Glomerular endothelial cell (primary cell): ENCODE measurements at regions not wholly inside any gene's neighbourhood (a gene's known extent, or its start where the extent isn't known, plus 50 kb on each side); places are given as distances from the start of the nearest gene placed in this dataset.
"Not testable (repeated sequence)": the region's sequence is repeated elsewhere in the genome, so short reads cannot be mapped to it uniquely, and the experiment has no call there.

Experiments
- DNase-seq: peaks from one replicate; pipeline ENCODE4 v3.0.0-alpha.2; 2011; ENCODE audit warnings: low read depth, low spot score; ENCODE audit errors: extremely low read depth

- DNase-seq = no peak
Observed at GRCh38 chr6:88458662-88459061, 292.5 kb upstream of the CNR1 start.

DNA sequence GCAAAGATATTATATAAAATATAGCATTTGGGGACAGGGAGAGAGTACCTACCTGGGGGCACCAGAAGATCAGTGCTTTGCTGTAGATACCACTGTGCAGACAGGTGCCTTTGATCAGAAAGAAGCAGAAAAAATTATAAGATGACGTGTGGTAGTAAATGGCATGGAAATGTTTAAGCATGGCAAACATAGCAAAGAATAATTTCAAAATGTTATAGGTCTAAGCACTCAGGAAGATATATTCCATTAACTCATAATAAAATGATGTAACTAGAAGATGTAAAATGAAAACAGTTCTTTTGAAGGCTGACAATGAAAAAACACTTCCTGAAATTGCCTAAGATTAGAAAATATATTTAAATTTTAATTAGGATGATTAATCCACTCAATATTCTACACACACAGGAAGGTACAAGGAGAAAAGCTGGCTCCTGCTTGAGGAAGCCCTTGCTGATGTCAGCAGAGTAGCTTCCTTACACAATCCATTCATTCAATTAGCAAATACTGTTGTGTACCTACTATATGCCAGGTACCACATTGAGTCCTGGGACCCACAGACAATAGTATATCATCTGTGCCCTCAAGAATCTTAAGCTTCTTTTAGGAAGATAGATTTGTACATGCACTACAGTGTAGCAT, 290.2 kb upstream of the CNR1 start:
- no peak for DNase-seq

- no peak for DNase-seq
Observed at GRCh38 chr6:88455317-88455716, 289.2 kb upstream of the CNR1 start.

DNA sequence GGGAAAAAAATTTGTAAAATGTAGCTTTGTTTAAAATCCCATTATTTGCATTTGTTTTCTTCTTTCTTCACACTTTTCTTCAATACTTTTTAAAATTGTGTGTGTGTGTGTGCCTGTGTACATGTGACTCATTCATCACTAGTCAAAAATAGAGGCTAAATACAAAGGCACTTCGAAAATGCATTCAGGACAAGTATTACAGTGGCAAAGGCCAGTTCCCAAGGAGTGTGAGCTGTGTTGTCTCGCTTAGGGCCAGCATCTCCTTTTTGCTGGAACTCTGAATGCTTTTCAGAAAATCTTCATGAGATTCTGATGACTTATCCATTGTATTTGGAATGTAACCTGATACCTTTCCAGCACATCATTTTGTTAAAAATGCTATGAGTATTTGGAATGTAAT, 288.5 kb upstream of the CNR1 start:
- DNase-seq = no peak

GRCh38 chr6:88449770-88450169, 283.6 kb upstream of the CNR1 start:
- DNase-seq = no peak

GRCh38 chr6:88445188-88445965, 279.2 kb upstream of the CNR1 start:
- DNase-seq = no peak

- no peak for DNase-seq
Observed at GRCh38 chr6:88443554-88443953, 277.4 kb upstream of the CNR1 start.

GRCh38 chr6:88442737-88443136, 276.6 kb upstream of the CNR1 start:
- no peak for DNase-seq

- DNase-seq = no peak
Observed at GRCh38 chr6:88441346-88441745, 275.2 kb upstream of the CNR1 start.

GRCh38 chr6:88428068-88428467, 261.9 kb upstream of the CNR1 start:
- no peak for DNase-seq

DNA sequence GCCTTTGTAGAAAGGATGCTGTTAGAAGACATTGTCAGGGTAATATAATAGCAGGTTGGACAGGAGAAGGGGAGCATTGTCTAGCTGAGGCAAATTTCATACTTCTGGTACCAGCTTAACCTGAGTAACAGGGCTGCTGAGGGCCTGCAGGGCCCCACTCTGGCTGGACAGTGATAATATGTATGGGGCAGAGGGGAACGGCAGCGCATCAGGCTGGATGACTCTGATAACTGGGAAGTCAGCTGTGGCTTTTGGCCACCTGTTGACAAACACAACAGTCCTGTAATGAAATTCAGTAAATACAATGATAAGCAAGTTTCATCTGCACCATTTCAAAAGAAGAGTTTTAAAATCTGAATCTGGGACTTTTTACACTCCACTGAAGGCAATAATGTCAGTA, 259.9 kb upstream of the CNR1 start:
- no peak for DNase-seq

GRCh38 chr6:88422831-88423230, 256.7 kb upstream of the CNR1 start:
- no peak for DNase-seq

- DNase-seq = not testable (repeated sequence)
Observed at GRCh38 chr6:88420967-88421488, 254.9 kb upstream of the CNR1 start.

- DNase-seq = not testable (repeated sequence)
Observed at GRCh38 chr6:88418921-88419810, 253.0 kb upstream of the CNR1 start.

DNA sequence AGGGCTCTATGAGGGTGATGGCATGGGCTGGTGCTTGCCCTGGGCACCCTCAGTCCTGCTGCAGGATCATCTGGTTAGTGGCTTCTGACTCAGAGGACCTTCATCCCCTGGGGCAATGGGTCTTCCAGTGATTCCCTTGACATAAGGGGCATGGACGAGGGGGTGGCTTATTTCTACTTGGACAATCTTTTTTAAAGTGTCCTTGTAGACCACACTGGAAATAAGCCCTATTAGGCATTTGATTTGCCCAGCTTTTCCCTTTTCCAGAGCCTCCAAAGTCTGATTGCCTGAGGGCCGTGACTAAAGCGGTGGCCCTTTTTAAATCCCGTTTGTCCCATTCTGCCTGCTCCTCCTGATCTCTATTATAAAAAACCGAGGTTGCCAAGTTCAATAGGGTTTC, 251.2 kb upstream of the CNR1 start:
- not testable (repeated sequence) for DNase-seq

GRCh38 chr6:88413459-88413858, 247.3 kb upstream of the CNR1 start:
- no peak for DNase-seq

GRCh38 chr6:88408355-88408754, 242.2 kb upstream of the CNR1 start:
- not testable (repeated sequence) for DNase-seq

DNA sequence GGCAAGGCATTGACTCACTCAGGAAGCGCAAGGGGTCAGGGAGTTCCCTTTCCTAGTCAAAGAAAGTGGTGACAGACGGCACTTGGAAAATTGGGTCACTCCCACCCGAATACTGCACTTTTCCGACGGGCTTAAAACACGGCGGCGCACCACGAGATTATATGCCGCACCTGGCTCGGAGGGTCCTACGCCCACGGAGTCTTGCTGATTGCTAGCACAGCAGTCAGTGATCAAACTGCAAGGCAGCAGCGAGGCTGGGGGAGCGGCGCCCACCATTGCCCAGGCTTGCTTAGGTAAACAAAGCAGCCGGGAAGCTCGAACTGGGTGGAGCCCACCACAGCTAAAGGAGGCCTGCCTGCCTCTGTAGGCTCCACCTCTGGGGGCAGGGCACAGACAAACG, 240.5 kb upstream of the CNR1 start:
- not testable (repeated sequence) for DNase-seq

DNA sequence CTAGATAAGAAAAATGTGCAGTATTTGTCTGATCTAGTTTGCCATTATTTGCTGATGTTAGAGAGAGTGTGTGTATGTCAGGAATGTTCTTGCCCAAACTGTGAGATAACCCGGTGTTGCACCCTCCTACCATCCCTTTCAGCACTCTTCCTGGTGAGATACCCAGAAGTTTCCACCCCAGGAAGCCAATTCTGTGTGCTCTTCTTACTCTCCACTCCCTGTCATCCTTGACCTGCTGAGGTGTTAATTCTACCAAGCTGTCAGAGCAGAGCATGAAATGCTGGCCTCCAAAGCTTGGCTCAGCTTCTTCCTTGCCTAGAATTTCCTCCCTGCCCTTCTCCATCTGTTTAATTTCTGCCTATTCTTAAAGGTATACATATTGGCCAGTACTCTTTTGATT, 237.3 kb upstream of the CNR1 start:
- DNase-seq = no peak

GRCh38 chr6:88402909-88403308, 236.8 kb upstream of the CNR1 start:
- no peak for DNase-seq

GRCh38 chr6:88390998-88391397, 224.9 kb upstream of the CNR1 start:
- DNase-seq = not testable (repeated sequence)
